CD14-positive monocyte (primary cell): ENCODE measurements at regions not wholly inside any gene's neighbourhood (a gene's known extent, or its start where the extent isn't known, plus 50 kb on each side); places are given as distances from the start of the nearest gene placed in this dataset.
"Not testable (repeated sequence)": the region's sequence is repeated elsewhere in the genome, so short reads cannot be mapped to it uniquely, and the experiment has no call there.

Experiments
- DNase-seq, 3 donors: peaks; one replicate each; pipeline ENCODE4 v3.0.0-alpha.2; 2011 to 2022
- H2AFZ ChIP-seq: 2 replicates; pipeline ENCODE4 v1.6.0; 2012; ENCODE audit warnings: mild to moderate bottlenecking, low read depth, low read length, inconsistent platforms; ENCODE audit not compliant: insufficient read depth, poor library complexity, severe bottlenecking
- H3K27ac ChIP-seq, 2 donors: 1 replicate in 1 of 2; 2 replicates in 1 of 2; pipeline ENCODE4 v1.5.1; 2012 to 2013; ENCODE audit warnings: low read length in 2 of 2, control low read depth in 1 of 2, inconsistent platforms in 1 of 2, low read depth in 1 of 2, mild to moderate bottlenecking in 1 of 2
- H3K27me3 ChIP-seq, 2 donors: one replicate each; pipeline versions ENCODE4 v1.6.0 to v1.6.1; 2011 to 2013; ENCODE audit warnings: low read length in 2 of 2; ENCODE audit not compliant: control insufficient read depth in 2 of 2, insufficient read depth in 2 of 2
- H3K36me3 ChIP-seq, 2 donors: replicated peaks in 1 of 2; 1 replicate in 1 of 2; 2 replicates in 1 of 2; pipeline versions ENCODE4 v1.5.1 to v1.6.1; 2012 to 2013; ENCODE audit warnings: low read length in 2 of 2, control low read depth in 1 of 2, inconsistent platforms in 1 of 2, mild to moderate bottlenecking in 1 of 2; ENCODE audit not compliant: insufficient read depth in 2 of 2, control insufficient read depth in 1 of 2
- H3K4me1 ChIP-seq, 2 donors: 1 replicate in 1 of 2; 2 replicates in 1 of 2; pipeline versions ENCODE4 v1.5.1 to v1.6.1; 2012 to 2013; ENCODE audit warnings: low read length in 2 of 2, control low read depth in 1 of 2, inconsistent platforms in 1 of 2, mild to moderate bottlenecking in 1 of 2, moderate library complexity in 1 of 2; ENCODE audit not compliant: insufficient read depth in 2 of 2, control insufficient read depth in 1 of 2
- H3K4me2 ChIP-seq: replicated peaks from 2 replicates; pipeline ENCODE3; 2012; ENCODE audit warnings: low read length, moderate library complexity, mild to moderate bottlenecking; ENCODE audit not compliant: poor library complexity, severe bottlenecking; ENCODE audit errors: extremely low read depth
- H3K4me3 ChIP-seq, 3 experiments: fragments of 200-600 bp in 1 of 3; sonication (generic) in 1 of 3; replicated peaks in 1 of 3; 1 replicate in 2 of 3; 2 replicates in 1 of 3; pipeline ENCODE4 v1.5.1; 2011 to 2013; ENCODE audit warnings: low read length in 3 of 3, mild to moderate bottlenecking in 3 of 3, control low read depth in 2 of 3, low read depth in 2 of 3, inconsistent platforms in 1 of 3, moderate library complexity in 1 of 3
- H3K79me2 ChIP-seq: 2 replicates; pipeline ENCODE4 v1.6.0; 2012; ENCODE audit warnings: mild to moderate bottlenecking, control low read depth, inconsistent platforms, low read length, moderate library complexity; ENCODE audit not compliant: insufficient read depth
- H3K9ac ChIP-seq: 2 replicates; pipeline ENCODE4 v1.6.0; 2017; ENCODE audit warnings: low read length, mild to moderate bottlenecking; ENCODE audit not compliant: insufficient read depth, poor library complexity, severe bottlenecking
- H3K9me3 ChIP-seq, 2 donors: replicated peaks in 1 of 2; 1 replicate in 1 of 2; 2 replicates in 1 of 2; pipeline versions ENCODE4 v1.5.1 to v1.6.1; 2012 to 2013; ENCODE audit warnings: low read length in 2 of 2, control low read depth in 1 of 2; ENCODE audit not compliant: control insufficient read depth in 1 of 2, insufficient read depth in 1 of 2
- H4K20me1 ChIP-seq: 2 replicates; pipeline ENCODE4 v1.6.0; 2012; ENCODE audit warnings: mild to moderate bottlenecking, low read length, control low read depth, moderate library complexity; ENCODE audit not compliant: insufficient read depth
- H3K27ac Mint-ChIP-seq, 7 donors: one replicate each; pipeline ENCODE4 v1.8.0; 2020; ENCODE audit warnings: mild to moderate bottlenecking in 7 of 7, mixed read lengths in 7 of 7, moderate library complexity in 6 of 7, inconsistent platforms in 2 of 7
- H3K27me3 Mint-ChIP-seq, 3 donors: one replicate each; pipeline ENCODE4 v1.8.0; 2021 to 2022; ENCODE audit warnings: low read depth in 3 of 3, mild to moderate bottlenecking in 3 of 3, mixed read lengths in 3 of 3, moderate library complexity in 3 of 3, inconsistent platforms in 1 of 3
- H3K36me3 Mint-ChIP-seq, 2 donors: one replicate each; pipeline ENCODE4 v1.8.0; 2020; ENCODE audit warnings: mixed read lengths in 2 of 2, inconsistent platforms in 1 of 2, mild to moderate bottlenecking in 1 of 2
- H3K4me1 Mint-ChIP-seq: one replicate; pipeline ENCODE4 v1.8.0; 2020; ENCODE audit warnings: mild to moderate bottlenecking, mixed read lengths
- H3K4me3 Mint-ChIP-seq, 2 donors: one replicate each; pipeline ENCODE4 v1.8.0; 2020; ENCODE audit warnings: mild to moderate bottlenecking in 2 of 2, mixed read lengths in 2 of 2, moderate library complexity in 1 of 2
- H3K9me3 Mint-ChIP-seq, 7 donors: one replicate each; pipeline ENCODE4 v1.8.0; 2020 to 2022; ENCODE audit warnings: mixed read lengths in 7 of 7, mild to moderate bottlenecking in 6 of 7, moderate library complexity in 6 of 7, inconsistent platforms in 2 of 7
- CTCF ChIP-seq: fragments of 200-600 bp; IDR thresholded peaks from one replicate; pipeline ENCODE4 v1.8.0; 2022; ENCODE audit warnings: antibody characterized with exemption, mild to moderate bottlenecking
- WGBS: methylation state at CpG from one replicate; pipeline ENCODE4 v1.1.5; 2013; ENCODE audit warnings: missing lambda C conversion rate; ENCODE audit not compliant: insufficient coverage; 5-methylcytosine and 5-hydroxymethylcytosine counted together
- intact Hi-C, 2 donors: fragments of 100-400 bp; cut with micrococcal nuclease; formaldehyde crosslinking; loops; one replicate each; pipeline versions ENCODE4 v1.15.0 to v1.15.1; 2023

- TF ChIP-seq CTCF, result no peak
- no peaks in the 10 kb centered on the region for H3K27me3 ChIP-seq
- no peak overlapping the region for H3K4me3 ChIP-seq
- no peak overlapping the region for H3K27ac Mint-ChIP-seq
- DNase-seq, result no peak
- WGBS, result no CpG with 5 or more reads among the region's 4 CpGs
- H3K9ac ChIP-seq, result no peak overlapping the region
- intact Hi-C loops, result no loop called here
- no peaks in the 10 kb centered on the region for H4K20me1 ChIP-seq
- no peaks in the 10 kb centered on the region for H3K4me1 Mint-ChIP-seq
- peaks cover 5 to 19% (median 9%) of the 10 kb centered on the region in 3 donors for H3K27me3 Mint-ChIP-seq
- H3K9me3 ChIP-seq, result no peaks in the 10 kb centered on the region
- H3K4me2 ChIP-seq, result no peak overlapping the region
- H2AFZ ChIP-seq, result no peak overlapping the region
- no peaks in the 10 kb centered on the region for H3K36me3 Mint-ChIP-seq
- H3K4me3 Mint-ChIP-seq, result no peak overlapping the region
- H3K27ac ChIP-seq, result no peak overlapping the region
- H3K36me3 ChIP-seq, result no peaks in the 10 kb centered on the region
- no peaks in the 10 kb centered on the region for H3K79me2 ChIP-seq
- no peaks in the 10 kb centered on the region for H3K9me3 Mint-ChIP-seq
- no peaks in the 10 kb centered on the region for H3K4me1 ChIP-seq
These were observed 55.9 kb upstream of the EMX2 start for GRCh38 chr10:117486606-117487005.

- TF ChIP-seq CTCF, result no peak
- no peak overlapping the region for H3K27ac Mint-ChIP-seq
- no peaks in the 10 kb centered on the region for H3K36me3 ChIP-seq
These were observed 59.4 kb upstream of the EMX2 start for GRCh38 chr10:117483056-117483590.

GRCh38 chr10:117481011-117481410, 61.5 kb upstream of the EMX2 start:
- H4K20me1 ChIP-seq, H3K4me1 Mint-ChIP-seq, H3K36me3 Mint-ChIP-seq, H3K27ac ChIP-seq, H3K36me3 ChIP-seq, H3K9ac ChIP-seq, DNase-seq, H3K9me3 Mint-ChIP-seq, H3K4me2 ChIP-seq, H3K9me3 ChIP-seq, intact Hi-C loops, H3K4me1 ChIP-seq, H3K4me3 Mint-ChIP-seq, H3K4me3 ChIP-seq, H3K79me2 ChIP-seq, H3K27me3 ChIP-seq, H2AFZ ChIP-seq: not testable (repeated sequence)
- peaks cover 10 to 35% (median 17%) of the 10 kb centered on the region in 3 donors for H3K27me3 Mint-ChIP-seq
- peak overlapping the region in 1 of 7 donors; percentile 16 for H3K27ac Mint-ChIP-seq
- WGBS, result 90% methylated on average over 2 of the region's 6 CpGs

More at GRCh38 chr10:117483056-117483590, 59.4 kb upstream of the EMX2 start:
- H3K27me3 ChIP-seq, result no peaks in the 10 kb centered on the region
- peaks cover 5 to 21% (median 14%) of the 10 kb centered on the region in 3 donors for H3K27me3 Mint-ChIP-seq
- no peak overlapping the region for H3K4me3 ChIP-seq
- H2AFZ ChIP-seq, result no peak overlapping the region
- no peak for DNase-seq
- no peaks in the 10 kb centered on the region for H3K4me1 ChIP-seq
- H3K9ac ChIP-seq, result no peak overlapping the region
- no peak overlapping the region for H3K4me2 ChIP-seq
- H3K4me3 Mint-ChIP-seq, result no peak overlapping the region
- WGBS, result 86% methylated on average over 3 of the region's 5 CpGs
- no peak overlapping the region for H3K27ac ChIP-seq
- H3K79me2 ChIP-seq, result no peaks in the 10 kb centered on the region
- intact Hi-C loops, result no loop called here
- no peaks in the 10 kb centered on the region for H3K4me1 Mint-ChIP-seq
- no peaks in the 10 kb centered on the region for H3K9me3 ChIP-seq
- H3K9me3 Mint-ChIP-seq, result no peaks in the 10 kb centered on the region
- no peaks in the 10 kb centered on the region for H3K36me3 Mint-ChIP-seq
- no peaks in the 10 kb centered on the region for H4K20me1 ChIP-seq
